HG02642 (cell line): ENCODE measurements at regions not wholly inside any gene's neighbourhood (a gene's known extent, or its start where the extent isn't known, plus 50 kb on each side); places are given as distances from the start of the nearest gene placed in this dataset.

Experiments
- ATAC-seq: cut with Tn5 transposase; IDR thresholded peaks from one replicate; pipeline ENCODE4 v1.9.1; 2021; ENCODE audit warnings: mild to moderate bottlenecking; ENCODE audit not compliant: unreplicated experiment, poor library complexity

- ATAC-seq = no peak
Observed at GRCh38 chr3:162738784-162739183, 1242.2 kb downstream of the OTOL1 start.

GRCh38 chr3:162740941-162741596, 1244.5 kb downstream of the OTOL1 start:
- ATAC-seq = no peak

DNA sequence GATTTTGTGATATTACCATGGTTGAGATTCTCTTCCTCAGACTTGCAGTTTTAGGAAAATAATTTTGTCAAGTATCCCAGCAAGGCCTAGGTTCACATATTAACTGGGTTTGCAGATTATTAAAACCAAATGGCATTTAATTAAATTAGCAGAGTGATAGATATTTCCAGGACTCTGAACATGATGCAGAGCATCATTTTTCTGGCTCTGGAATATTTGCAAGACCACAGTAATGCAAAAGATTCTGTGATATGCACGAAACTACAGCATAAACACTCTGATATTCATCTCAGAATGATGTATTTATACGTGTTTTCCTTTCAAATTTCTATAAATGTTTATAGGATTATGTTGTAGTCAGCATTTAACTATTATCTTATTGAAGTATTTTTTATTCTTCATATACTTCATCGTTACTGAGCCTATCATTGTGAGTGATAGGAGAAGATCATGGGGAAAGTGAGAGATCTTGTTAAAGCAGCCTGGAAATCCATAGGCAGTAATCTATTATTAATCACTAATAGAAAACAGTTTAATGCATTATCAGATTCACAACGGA, 1245.6 kb downstream of the OTOL1 start:
- no peak for ATAC-seq

GRCh38 chr3:162743091-162743490, 1246.5 kb downstream of the OTOL1 start:
- no peak for ATAC-seq

GRCh38 chr3:162760789-162761188, 1264.2 kb downstream of the OTOL1 start:
- ATAC-seq = no peak

DNA sequence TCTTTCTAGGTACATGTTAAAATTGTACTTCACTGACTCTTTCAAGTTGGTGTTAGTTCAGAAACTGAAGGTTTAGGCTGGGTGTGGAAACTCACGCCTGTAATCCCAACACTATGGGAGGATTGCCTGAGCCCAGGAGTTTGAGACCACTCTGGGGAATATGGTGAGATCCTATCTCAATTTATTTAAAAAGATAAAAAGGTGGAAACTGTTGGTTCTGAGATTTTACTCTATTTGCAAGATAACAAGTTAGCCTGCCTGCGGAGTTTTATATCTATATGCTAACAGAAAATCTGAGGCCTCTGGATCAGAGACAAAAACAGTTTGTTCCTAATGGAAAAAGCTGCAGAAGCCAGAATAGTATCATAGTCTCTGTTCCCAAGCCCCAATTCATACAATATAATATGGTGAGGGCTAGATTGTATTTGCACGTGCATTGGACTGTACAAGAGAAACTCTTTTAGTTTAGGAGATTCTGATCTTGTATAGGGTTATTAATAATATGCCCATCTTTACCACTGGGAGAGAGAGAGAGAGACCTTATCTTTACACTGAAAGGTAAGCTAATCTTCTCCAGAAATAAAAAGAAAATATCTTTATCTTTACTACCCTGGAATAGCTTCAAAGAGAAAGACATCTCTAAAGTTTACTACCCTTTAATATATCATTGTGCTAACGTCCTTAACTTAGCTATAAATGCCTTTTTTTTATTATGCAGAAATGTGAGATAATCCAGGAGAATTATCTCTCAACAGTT, 1267.6 kb downstream of the OTOL1 start:
- no peak for ATAC-seq

DNA sequence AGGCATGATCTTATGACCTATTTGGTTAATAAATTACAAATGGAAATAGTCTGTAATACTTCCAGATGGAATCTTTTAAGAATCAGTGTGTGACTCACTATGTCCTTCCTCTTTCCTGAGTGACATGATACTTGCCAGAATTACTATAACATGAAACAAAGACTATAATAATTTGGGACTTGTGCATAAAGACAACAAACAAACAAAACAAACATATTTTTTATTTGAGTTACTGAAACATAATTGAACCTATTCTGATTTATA, 1268.1 kb downstream of the OTOL1 start:
- ATAC-seq = no peak

DNA sequence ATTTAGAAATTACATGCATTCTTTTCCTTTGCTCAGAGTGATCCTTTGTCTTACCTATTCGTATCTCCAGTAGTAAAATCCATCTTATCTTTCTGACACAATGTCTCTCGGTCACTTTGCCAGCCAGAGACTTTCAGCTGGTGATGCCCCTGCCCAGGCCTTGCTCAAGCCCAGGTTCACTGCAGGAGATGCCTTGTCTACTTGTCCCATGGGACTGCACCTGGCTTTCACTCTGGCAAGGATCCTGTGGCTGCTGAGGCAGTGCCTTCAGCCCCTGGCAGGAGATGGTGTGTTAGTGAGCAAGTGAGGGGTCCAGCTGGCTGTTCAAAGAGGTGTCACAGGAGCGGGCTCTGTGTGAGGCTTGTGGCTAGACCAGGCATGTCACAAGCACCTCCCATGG, 1268.9 kb downstream of the OTOL1 start:
- no peak for ATAC-seq

DNA sequence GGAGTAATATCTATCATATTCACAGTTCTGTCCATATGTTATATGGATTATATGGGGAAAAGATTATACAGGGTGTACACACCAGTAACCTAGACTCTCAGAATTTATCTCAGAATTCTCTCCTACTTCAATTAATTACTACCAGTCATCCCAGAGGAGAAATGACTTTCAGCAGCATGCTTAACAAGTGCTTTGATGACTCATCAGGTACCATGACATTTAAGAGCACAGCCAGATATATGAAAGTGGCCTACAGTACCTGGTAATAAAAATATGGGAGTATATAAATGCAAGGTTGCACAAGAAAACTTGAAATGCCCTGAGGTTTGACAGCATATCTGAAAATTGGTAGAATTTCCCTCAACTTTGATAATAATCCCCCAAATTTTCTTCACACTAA, 1273.0 kb downstream of the OTOL1 start:
- ATAC-seq = no peak

DNA sequence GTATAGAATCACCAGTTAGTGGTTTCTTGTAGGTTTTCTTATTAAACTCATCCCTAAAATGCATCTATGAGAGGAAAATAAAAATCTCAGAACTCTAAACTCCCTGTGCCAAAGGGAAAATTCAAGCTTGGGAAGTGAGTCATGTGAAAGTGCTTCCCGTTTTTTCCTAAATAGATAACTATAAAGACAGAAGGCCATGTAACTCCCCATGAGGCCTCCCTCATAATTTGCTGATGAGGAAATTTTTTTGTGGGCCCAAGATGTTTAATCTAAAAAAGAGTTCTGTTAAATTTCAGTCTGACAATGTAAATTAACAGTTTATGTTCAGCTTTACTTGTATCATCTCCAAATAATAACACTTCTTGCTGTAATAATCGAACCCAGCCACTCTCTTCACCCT, 1273.9 kb downstream of the OTOL1 start:
- no peak for ATAC-seq

GRCh38 chr3:162774613-162775100, 1278.0 kb downstream of the OTOL1 start:
- ATAC-seq = no peak

DNA sequence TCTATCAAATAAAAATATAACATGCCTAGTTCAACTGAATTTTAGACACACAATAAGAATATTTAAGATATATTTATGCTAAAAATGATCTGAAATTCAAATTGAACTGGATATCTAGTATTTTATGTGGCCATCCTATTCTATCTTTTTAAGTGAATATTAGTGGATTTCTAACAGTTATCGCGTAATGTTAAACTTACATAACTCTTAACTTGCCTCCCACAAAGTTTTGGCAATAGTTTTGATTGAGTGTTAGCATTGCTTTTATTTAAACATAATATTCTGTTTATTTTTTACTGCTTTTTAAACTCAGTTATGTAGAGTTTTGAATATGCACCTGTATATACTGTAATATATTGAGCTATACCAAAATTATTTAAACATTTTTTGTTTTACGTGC, 1279.5 kb downstream of the OTOL1 start:
- ATAC-seq = no peak

- no peak for ATAC-seq
Observed at GRCh38 chr3:162777118-162777517, 1280.5 kb downstream of the OTOL1 start.

DNA sequence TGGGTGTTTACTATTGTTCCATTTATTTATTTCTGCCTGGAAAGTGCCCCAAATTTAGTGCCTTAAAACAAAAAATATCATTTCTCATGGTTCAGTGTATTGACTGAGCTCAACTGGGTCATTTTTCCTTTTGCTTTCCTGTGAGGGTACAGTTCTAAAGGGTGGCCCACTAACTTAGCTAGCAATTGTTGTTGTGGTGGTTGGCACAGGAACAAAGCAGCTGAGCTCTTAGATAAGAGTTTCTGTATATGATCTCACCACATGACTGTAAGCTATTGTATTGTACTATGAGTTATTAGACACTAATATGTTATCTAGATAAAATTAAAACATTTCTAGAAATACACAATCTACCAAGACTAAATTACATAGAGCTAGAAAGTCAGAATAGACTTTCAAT, 1283.7 kb downstream of the OTOL1 start:
- no peak for ATAC-seq

GRCh38 chr3:162799910-162800309, 1303.3 kb downstream of the OTOL1 start:
- no peak for ATAC-seq

GRCh38 chr3:162802228-162802965, 1305.8 kb downstream of the OTOL1 start:
- no peak for ATAC-seq

GRCh38 chr3:162810776-162811175, 1314.2 kb downstream of the OTOL1 start:
- no peak for ATAC-seq

DNA sequence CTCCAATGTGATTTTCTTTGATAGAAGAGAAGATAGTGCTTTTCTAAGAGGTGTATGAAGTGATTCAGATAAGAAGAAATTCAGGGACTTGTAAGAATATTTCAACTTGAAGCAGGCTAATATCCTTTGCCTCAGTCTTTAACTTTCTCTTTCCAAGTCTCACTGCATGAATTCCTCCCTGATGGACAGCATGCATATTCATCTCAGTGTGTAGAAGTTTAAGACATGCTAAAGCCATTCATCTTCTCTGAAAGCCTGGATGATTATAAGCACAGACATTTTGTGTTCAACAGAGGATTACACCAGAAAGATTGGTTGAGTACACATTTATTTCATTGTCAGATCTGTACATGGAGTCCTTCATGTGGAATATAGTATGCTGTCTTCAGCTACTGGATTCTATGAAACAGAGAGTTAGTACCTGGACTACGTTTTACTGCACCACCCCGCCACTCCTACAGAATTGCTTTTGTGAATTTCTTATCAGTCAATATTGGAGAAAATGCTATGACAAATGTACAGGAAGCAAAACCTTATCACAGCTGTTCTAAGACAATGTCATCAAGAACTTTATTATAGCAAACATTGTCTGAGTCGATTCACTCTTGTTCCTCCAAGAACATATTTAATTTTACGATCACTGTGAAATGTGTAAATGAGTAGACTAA, 1346.1 kb downstream of the OTOL1 start:
- no peak for ATAC-seq

DNA sequence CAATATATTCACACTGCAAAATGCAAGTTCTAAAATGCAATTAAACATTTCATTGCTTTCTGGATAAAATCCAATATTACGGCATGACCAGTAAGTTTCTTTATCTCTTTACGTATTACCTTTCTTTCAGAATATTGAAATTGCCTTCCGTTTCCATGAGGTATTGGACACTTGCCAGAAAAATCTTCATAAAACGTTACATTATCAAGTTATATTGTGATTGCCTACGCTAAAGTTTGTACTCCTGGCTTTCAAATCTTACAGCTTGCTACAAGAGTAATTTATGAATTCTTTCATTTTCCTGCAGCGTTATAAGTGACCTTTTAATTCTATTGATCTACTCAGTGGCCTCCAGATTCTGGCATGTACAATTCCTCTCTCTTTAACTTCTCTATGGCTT, 1349.3 kb downstream of the OTOL1 start:
- ATAC-seq = no peak

DNA sequence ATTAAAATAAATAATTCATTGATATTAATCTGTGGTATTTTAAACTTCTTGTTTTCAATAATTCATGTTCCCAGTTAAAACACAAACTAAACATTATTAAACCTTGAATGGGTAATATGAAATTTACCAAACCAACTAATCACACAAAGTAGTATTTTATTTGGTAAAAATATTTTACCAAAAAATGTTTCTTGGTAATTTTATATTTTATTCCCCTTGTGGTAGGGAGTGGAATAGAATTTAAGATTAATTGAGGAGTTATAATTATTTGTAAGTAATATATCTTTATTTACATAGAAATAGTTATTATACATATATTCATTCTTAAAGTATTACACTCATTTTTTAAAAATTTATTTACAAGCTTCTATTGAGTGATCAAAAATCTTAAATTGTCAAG, 1350.9 kb downstream of the OTOL1 start:
- no peak for ATAC-seq

- no peak for ATAC-seq
Observed at GRCh38 chr3:162863579-162863978, 1367.0 kb downstream of the OTOL1 start.
